Keratinocyte (primary cell): ENCODE measurements at regions not wholly inside any gene's neighbourhood (a gene's known extent, or its start where the extent isn't known, plus 50 kb on each side); places are given as distances from the start of the nearest gene placed in this dataset.

Experiments used
- DNase-seq: peaks from one replicate; pipeline ENCODE4 v3.0.0-alpha.2; 2011; ENCODE audit warnings: low read depth, missing footprints, low spot score
- FAIRE-seq: peaks from 2 replicates; lab custom pipeline; 2011; peaks lifted over from hg19 to GRCh38; lab: Jason Lieb, UNC
- H2AFZ ChIP-seq: 2 replicates; pipeline ENCODE4 v1.6.0; 2012; ENCODE audit warnings: low read length, control low read depth, inconsistent platforms; ENCODE audit not compliant: control insufficient read depth
- H3K27ac ChIP-seq: 2 replicates; pipeline ENCODE4 v1.5.1; 2011; ENCODE audit warnings: low read length; ENCODE audit not compliant: control insufficient read depth, insufficient read depth
- H3K27me3 ChIP-seq: 3 replicates; pipeline ENCODE4 v1.6.0; 2011; ENCODE audit warnings: low read length; ENCODE audit not compliant: control insufficient read depth, insufficient read depth; ENCODE audit errors: extremely low read depth
- H3K36me3 ChIP-seq, 2 experiments: 2 replicates in 1 of 2; 3 replicates in 1 of 2; pipeline ENCODE4 v1.5.1; 2011; ENCODE audit warnings: low read length in 2 of 2, mild to moderate bottlenecking in 1 of 2; ENCODE audit not compliant: control insufficient read depth in 2 of 2, insufficient read depth in 2 of 2; ENCODE audit errors: extremely low read depth in 1 of 2
- H3K4me1 ChIP-seq: 3 replicates; pipeline ENCODE4 v1.5.1; 2011; ENCODE audit warnings: low read length; ENCODE audit not compliant: control insufficient read depth, insufficient read depth; ENCODE audit errors: extremely low read depth
- H3K4me2 ChIP-seq: 3 replicates; pipeline ENCODE4 v1.6.0; 2011; ENCODE audit warnings: low read depth, low read length; ENCODE audit not compliant: control insufficient read depth, insufficient read depth; ENCODE audit errors: extremely low read depth
- H3K4me3 ChIP-seq, 3 experiments: fragments of 200-600 bp in 1 of 3; sonication (generic) in 1 of 3; 2 replicates in 2 of 3; 3 replicates in 1 of 3; pipeline ENCODE4 v1.5.1; 2011 to 2016; ENCODE audit warnings: low read length in 3 of 3, mild to moderate bottlenecking in 3 of 3, control low read depth in 2 of 3, inconsistent platforms in 1 of 3, low read depth in 1 of 3, mixed read lengths in 1 of 3, mixed run types in 1 of 3, moderate library complexity in 1 of 3; ENCODE audit not compliant: control insufficient read depth in 2 of 3, insufficient read depth in 2 of 3; ENCODE audit errors: extremely low read depth in 1 of 3
- H3K79me2 ChIP-seq: 2 replicates; pipeline ENCODE4 v1.6.0; 2012; ENCODE audit warnings: low read length; ENCODE audit not compliant: control insufficient read depth, insufficient read depth
- H3K9ac ChIP-seq: 3 replicates; pipeline ENCODE4 v1.6.0; 2011; ENCODE audit warnings: low read length; ENCODE audit not compliant: control insufficient read depth, insufficient read depth; ENCODE audit errors: extremely low read depth
- H3K9me1 ChIP-seq: 3 replicates; pipeline ENCODE4 v1.6.0; 2011; ENCODE audit warnings: low read length; ENCODE audit not compliant: control insufficient read depth, insufficient read depth; ENCODE audit errors: extremely low read depth
- H3K9me3 ChIP-seq: 2 replicates; pipeline ENCODE4 v1.5.1; 2012; ENCODE audit warnings: low read depth, low read length; ENCODE audit not compliant: control insufficient read depth
- H4K20me1 ChIP-seq: 3 replicates; pipeline ENCODE4 v1.6.0; 2011; ENCODE audit warnings: low read length; ENCODE audit not compliant: control insufficient read depth, insufficient read depth; ENCODE audit errors: extremely low read depth
- CTCF ChIP-seq, 3 experiments: IDR thresholded peaks in 1 of 3; conservative IDR thresholded peaks in 1 of 3; optimal IDR thresholded peaks in 1 of 3; 2 replicates in 2 of 3; 3 replicates in 1 of 3; pipeline versions ENCODE3 to v1.5.1; 2011; ENCODE audit warnings: low read length in 3 of 3, mild to moderate bottlenecking in 3 of 3, moderate library complexity in 2 of 3, control low read depth in 1 of 3, inconsistent platforms in 1 of 3; ENCODE audit not compliant: insufficient read depth in 2 of 3; ENCODE audit errors: extremely low read depth in 1 of 3
- EZH2 ChIP-seq: IDR thresholded peaks from one replicate; pipeline ENCODE4 v1.6.1; 2012; ENCODE audit warnings: inconsistent platforms, mild to moderate bottlenecking, low read length, moderate library complexity
- dilution Hi-C: fragments of 300-500 bp; cut with MboI; formaldehyde crosslinking; loops from one replicate; pipeline ENCODE4 v1.7.0; 2020; ENCODE audit warnings: low sequenced_read_pairs; ENCODE audit not compliant: extremely low pct_ligation_motif_present

GRCh38 chr2:186220409-186220808, 265.7 kb upstream of the ZC3H15 start:
- H3K9me1 ChIP-seq = no peaks in the 10 kb centered on the region
- H3K4me1 ChIP-seq = no peaks in the 10 kb centered on the region
- no peak overlapping the region for H3K4me2 ChIP-seq
- FAIRE-seq (no peak), DNase-seq (no peak)
- TF ChIP-seq CTCF (optimal IDR thresholded peaks at IDR 0.05 in 1 of 3, IDR thresholded peaks at IDR 0.05 in 1 of 3, conservative IDR thresholded peaks at IDR 0.05 in 1 of 3; ENCODE audit: extremely low read depth in 1 of 3, insufficient read depth in 2 of 3, low read length in 3 of 3) (no peak), EZH2 (no peak)
- no peaks in the 10 kb centered on the region for H3K36me3 ChIP-seq
- dilution Hi-C loops = no loop called here
- H3K9ac ChIP-seq = no peak overlapping the region
- no peak overlapping the region for H3K4me3 ChIP-seq
- no peaks in the 10 kb centered on the region for H4K20me1 ChIP-seq
- H3K27ac ChIP-seq = no peak overlapping the region
- H2AFZ ChIP-seq = no peak overlapping the region
- H3K9me3 ChIP-seq = no peaks in the 10 kb centered on the region
- H3K79me2 ChIP-seq = no peaks in the 10 kb centered on the region
- H3K27me3 ChIP-seq = no peaks in the 10 kb centered on the region

GRCh38 chr2:186229265-186229664, 256.8 kb upstream of the ZC3H15 start:
- dilution Hi-C loops = no loop called here
- Histone ChIP-seq H3K27ac (no peak overlapping the region), H2AFZ (no peak overlapping the region), H3K9ac (no peak overlapping the region), H3K9me1 (no peaks in the 10 kb centered on the region), H3K79me2 (no peaks in the 10 kb centered on the region), H3K4me1 (no peaks in the 10 kb centered on the region), H3K4me3 (no peak overlapping the region), H3K9me3 (no peaks in the 10 kb centered on the region), H4K20me1 (no peaks in the 10 kb centered on the region), H3K36me3 (no peaks in the 10 kb centered on the region), H3K4me2 (no peak overlapping the region), H3K27me3 (no peaks in the 10 kb centered on the region)
- no peak for DNase-seq
- no peak for FAIRE-seq
- no peak for TF ChIP-seq CTCF (optimal IDR thresholded peaks at IDR 0.05 in 1 of 3, IDR thresholded peaks at IDR 0.05 in 1 of 3, conservative IDR thresholded peaks at IDR 0.05 in 1 of 3; ENCODE audit: extremely low read depth in 1 of 3, insufficient read depth in 2 of 3, low read length in 3 of 3)
- TF ChIP-seq EZH2 = no peak
